ENCODE measurements at regions not wholly inside any gene's neighbourhood (a gene's known extent, or its start where the extent isn't known, plus 50 kb on each side); places are given as distances from the start of the nearest gene placed in this dataset.

- Histone ChIP-seq H3K4me1 (ENCODE audit: control insufficient read depth in 2 of 2, insufficient read depth in 2 of 2, low read length in 2 of 2) (no peaks in the 10 kb centered on the region), H3K27ac (ENCODE audit: low read depth in 1 of 2, low read length in 1 of 2) (no peak overlapping the region), H3K27me3 (ENCODE audit: control insufficient read depth in 2 of 2, insufficient read depth in 1 of 2, low read length in 1 of 2) (no peaks in the 10 kb centered on the region), H3K36me3 (ENCODE audit: control insufficient read depth in 2 of 2, insufficient read depth in 2 of 2, low read length in 1 of 2) (no peaks in the 10 kb centered on the region), H3K9me3 (ENCODE audit: control insufficient read depth in 2 of 2, insufficient read depth in 1 of 2, low read length in 1 of 2) (no peaks in the 10 kb centered on the region), H3K4me3 (ENCODE audit: low read length in 2 of 2) (no peak overlapping the region)
- 92% methylated on average over 3 of the region's 3 CpGs for WGBS
- DNase-seq (ENCODE audit: low read depth in 6 of 9, low spot score in 9 of 9): no peak
Observed at GRCh38 chr2:114038710-114039109, 148.8 kb downstream of the ACTR3 start.

DNA sequence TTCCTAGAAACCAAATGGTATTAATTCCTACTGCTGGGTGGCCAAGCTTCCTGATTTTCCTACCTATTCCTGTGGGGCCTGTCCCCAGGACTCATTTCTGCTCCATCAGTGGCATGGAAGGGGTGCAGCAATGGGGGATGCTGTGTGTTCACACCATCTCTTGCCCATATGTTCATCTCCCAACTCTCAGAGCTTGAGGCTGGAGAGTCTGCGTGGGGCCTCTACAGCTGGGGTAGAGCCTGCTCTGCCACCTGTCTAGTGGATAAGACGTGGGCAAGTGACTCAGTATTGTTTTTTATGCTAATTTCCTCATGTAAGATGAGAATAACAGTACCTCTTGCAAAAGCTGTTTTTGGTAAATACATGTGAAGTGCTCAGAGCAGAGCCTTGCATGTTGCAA is 149.8 kb downstream of the ACTR3 start:
- DNase-seq (ENCODE audit: low read depth in 6 of 9, low spot score in 9 of 9): no peak
- Histone ChIP-seq H3K27me3 (ENCODE audit: control insufficient read depth in 2 of 2, insufficient read depth in 1 of 2, low read length in 1 of 2) (no peaks in the 10 kb centered on the region), H3K4me1 (ENCODE audit: control insufficient read depth in 2 of 2, insufficient read depth in 2 of 2, low read length in 2 of 2) (no peaks in the 10 kb centered on the region), H3K9me3 (ENCODE audit: control insufficient read depth in 2 of 2, insufficient read depth in 1 of 2, low read length in 1 of 2) (no peaks in the 10 kb centered on the region), H3K27ac (ENCODE audit: low read depth in 1 of 2, low read length in 1 of 2) (no peak overlapping the region), H3K4me3 (ENCODE audit: low read length in 2 of 2) (no peak overlapping the region), H3K36me3 (ENCODE audit: control insufficient read depth in 2 of 2, insufficient read depth in 2 of 2, low read length in 1 of 2) (no peaks in the 10 kb centered on the region)
- 75% methylated on average over 2 of the region's 2 CpGs for WGBS

DNA sequence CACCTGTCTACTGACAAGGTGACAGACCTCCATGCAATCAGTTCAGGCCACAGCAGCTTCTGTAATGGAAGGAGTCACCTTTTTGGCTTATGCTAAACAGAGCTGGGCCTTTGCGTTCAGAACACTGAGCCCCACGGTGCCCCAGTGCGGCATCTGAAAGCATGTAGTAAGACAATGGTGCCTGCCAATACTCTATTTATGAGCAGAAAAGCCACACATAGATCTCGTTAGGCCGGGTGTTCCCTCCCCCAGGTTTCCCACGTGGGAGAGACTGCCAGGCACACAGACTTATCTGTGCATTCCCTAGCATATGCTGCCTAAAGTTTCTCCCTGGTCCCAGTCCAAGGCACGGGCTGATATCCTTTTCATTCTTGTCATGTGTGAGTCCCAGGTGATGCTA is 150.9 kb downstream of the ACTR3 start:
- Histone ChIP-seq H3K4me1 (ENCODE audit: control insufficient read depth in 2 of 2, insufficient read depth in 2 of 2, low read length in 2 of 2) (no peaks in the 10 kb centered on the region), H3K4me3 (ENCODE audit: low read length in 2 of 2) (no peak overlapping the region), H3K27me3 (ENCODE audit: control insufficient read depth in 2 of 2, insufficient read depth in 1 of 2, low read length in 1 of 2) (no peaks in the 10 kb centered on the region), H3K9me3 (ENCODE audit: control insufficient read depth in 2 of 2, insufficient read depth in 1 of 2, low read length in 1 of 2) (no peaks in the 10 kb centered on the region), H3K36me3 (ENCODE audit: control insufficient read depth in 2 of 2, insufficient read depth in 2 of 2, low read length in 1 of 2) (no peaks in the 10 kb centered on the region), H3K27ac (ENCODE audit: low read depth in 1 of 2, low read length in 1 of 2) (no peak overlapping the region)
- 84% methylated on average over 7 of the region's 7 CpGs for WGBS
- DNase-seq (ENCODE audit: low read depth in 6 of 9, low spot score in 9 of 9): no peak

GRCh38 chr2:114044985-114045384 is 155.1 kb downstream of the ACTR3 start:
- Histone ChIP-seq H3K27ac (ENCODE audit: low read depth in 1 of 2, low read length in 1 of 2) (no peak overlapping the region), H3K36me3 (ENCODE audit: control insufficient read depth in 2 of 2, insufficient read depth in 2 of 2, low read length in 1 of 2) (no peaks in the 10 kb centered on the region), H3K27me3 (ENCODE audit: control insufficient read depth in 2 of 2, insufficient read depth in 1 of 2, low read length in 1 of 2) (no peaks in the 10 kb centered on the region), H3K4me1 (ENCODE audit: control insufficient read depth in 2 of 2, insufficient read depth in 2 of 2, low read length in 2 of 2) (no peaks in the 10 kb centered on the region), H3K4me3 (ENCODE audit: low read length in 2 of 2) (no peak overlapping the region), H3K9me3 (ENCODE audit: control insufficient read depth in 2 of 2, insufficient read depth in 1 of 2, low read length in 1 of 2) (no peaks in the 10 kb centered on the region)
- no peak for DNase-seq (ENCODE audit: low read depth in 6 of 9, low spot score in 9 of 9)
- WGBS: 95% methylated on average over 5 of the region's 5 CpGs

- DNase-seq (ENCODE audit: low read depth in 6 of 9, low spot score in 9 of 9): no peak
- 95% methylated on average over 5 of the region's 5 CpGs for WGBS
- Histone ChIP-seq H3K27ac (ENCODE audit: low read depth in 1 of 2, low read length in 1 of 2) (no peak overlapping the region), H3K27me3 (ENCODE audit: control insufficient read depth in 2 of 2, insufficient read depth in 1 of 2, low read length in 1 of 2) (no peaks in the 10 kb centered on the region), H3K9me3 (ENCODE audit: control insufficient read depth in 2 of 2, insufficient read depth in 1 of 2, low read length in 1 of 2) (no peaks in the 10 kb centered on the region), H3K36me3 (ENCODE audit: control insufficient read depth in 2 of 2, insufficient read depth in 2 of 2, low read length in 1 of 2) (no peaks in the 10 kb centered on the region), H3K4me1 (ENCODE audit: control insufficient read depth in 2 of 2, insufficient read depth in 2 of 2, low read length in 2 of 2) (no peaks in the 10 kb centered on the region), H3K4me3 (ENCODE audit: low read length in 2 of 2) (no peak overlapping the region)
Observed at GRCh38 chr2:114046373-114046772, 156.5 kb downstream of the ACTR3 start.

- Histone ChIP-seq H3K36me3 (ENCODE audit: control insufficient read depth in 2 of 2, insufficient read depth in 2 of 2, low read length in 1 of 2) (no peaks in the 10 kb centered on the region), H3K27ac (ENCODE audit: low read depth in 1 of 2, low read length in 1 of 2) (no peak overlapping the region), H3K4me3 (ENCODE audit: low read length in 2 of 2) (no peak overlapping the region), H3K9me3 (ENCODE audit: control insufficient read depth in 2 of 2, insufficient read depth in 1 of 2, low read length in 1 of 2) (no peaks in the 10 kb centered on the region), H3K27me3 (ENCODE audit: control insufficient read depth in 2 of 2, insufficient read depth in 1 of 2, low read length in 1 of 2) (no peaks in the 10 kb centered on the region), H3K4me1 (ENCODE audit: control insufficient read depth in 2 of 2, insufficient read depth in 2 of 2, low read length in 2 of 2) (no peaks in the 10 kb centered on the region)
- no peak for DNase-seq (ENCODE audit: low read depth in 6 of 9, low spot score in 9 of 9)
- WGBS: 89% methylated on average over 3 of the region's 3 CpGs
Observed at GRCh38 chr2:114046866-114047435, 157.1 kb downstream of the ACTR3 start.

GRCh38 chr2:114049280-114049679 is 159.4 kb downstream of the ACTR3 start:
- H3K4me1 ChIP-seq (ENCODE audit: control insufficient read depth in 2 of 2, insufficient read depth in 2 of 2, low read length in 2 of 2): no peaks in the 10 kb centered on the region
- H3K36me3 ChIP-seq (ENCODE audit: control insufficient read depth in 2 of 2, insufficient read depth in 2 of 2, low read length in 1 of 2): no peaks in the 10 kb centered on the region
- no peaks in the 10 kb centered on the region for H3K27me3 ChIP-seq (ENCODE audit: control insufficient read depth in 2 of 2, insufficient read depth in 1 of 2, low read length in 1 of 2)
- WGBS: 89% methylated on average over 4 of the region's 4 CpGs
- no peaks in the 10 kb centered on the region for H3K9me3 ChIP-seq (ENCODE audit: control insufficient read depth in 2 of 2, insufficient read depth in 1 of 2, low read length in 1 of 2)
- no peak for DNase-seq (ENCODE audit: low read depth in 6 of 9, low spot score in 9 of 9)
- H3K27ac ChIP-seq (ENCODE audit: low read depth in 1 of 2, low read length in 1 of 2): no peak overlapping the region
- no peak overlapping the region for H3K4me3 ChIP-seq (ENCODE audit: low read length in 2 of 2)

DNA sequence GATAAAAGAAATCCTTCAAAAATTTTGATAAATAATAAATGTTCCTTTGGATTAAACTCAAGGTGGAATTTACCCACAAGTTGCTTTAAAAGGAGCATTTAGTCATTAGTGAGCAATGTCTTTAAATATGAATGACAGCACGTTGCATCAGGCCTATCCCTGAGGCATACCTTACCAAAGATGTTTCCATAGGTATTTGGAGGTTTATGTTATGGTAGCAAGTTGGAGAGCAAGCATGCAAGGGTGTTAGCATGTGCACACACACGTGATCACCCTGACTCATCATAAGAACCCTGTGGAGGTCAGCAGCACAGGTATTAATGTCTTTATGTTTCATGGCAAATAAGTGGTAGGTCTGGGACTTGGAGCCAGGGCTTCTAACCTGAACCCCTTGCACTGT is 159.9 kb downstream of the ACTR3 start:
- Histone ChIP-seq H3K27me3 (ENCODE audit: control insufficient read depth in 2 of 2, insufficient read depth in 1 of 2, low read length in 1 of 2) (no peaks in the 10 kb centered on the region), H3K4me1 (ENCODE audit: control insufficient read depth in 2 of 2, insufficient read depth in 2 of 2, low read length in 2 of 2) (no peaks in the 10 kb centered on the region), H3K9me3 (ENCODE audit: control insufficient read depth in 2 of 2, insufficient read depth in 1 of 2, low read length in 1 of 2) (no peaks in the 10 kb centered on the region), H3K4me3 (ENCODE audit: low read length in 2 of 2) (no peak overlapping the region), H3K27ac (ENCODE audit: low read depth in 1 of 2, low read length in 1 of 2) (no peak overlapping the region), H3K36me3 (ENCODE audit: control insufficient read depth in 2 of 2, insufficient read depth in 2 of 2, low read length in 1 of 2) (no peaks in the 10 kb centered on the region)
- DNase-seq (ENCODE audit: low read depth in 6 of 9, low spot score in 9 of 9): no peak
- WGBS: 75% methylated on average over 2 of the region's 2 CpGs

- 90% methylated on average over 6 of the region's 6 CpGs for WGBS
- no peaks in the 10 kb centered on the region for H3K27me3 ChIP-seq (ENCODE audit: control insufficient read depth in 2 of 2, insufficient read depth in 1 of 2, low read length in 1 of 2)
- H3K4me1 ChIP-seq (ENCODE audit: control insufficient read depth in 2 of 2, insufficient read depth in 2 of 2, low read length in 2 of 2): no peaks in the 10 kb centered on the region
- H3K27ac ChIP-seq (ENCODE audit: low read depth in 1 of 2, low read length in 1 of 2): no peak overlapping the region
- H3K9me3 ChIP-seq (ENCODE audit: control insufficient read depth in 2 of 2, insufficient read depth in 1 of 2, low read length in 1 of 2): no peaks in the 10 kb centered on the region
- no peak for DNase-seq (ENCODE audit: low read depth in 6 of 9, low spot score in 9 of 9)
- H3K4me3 ChIP-seq (ENCODE audit: low read length in 2 of 2): no peak overlapping the region
- no peaks in the 10 kb centered on the region for H3K36me3 ChIP-seq (ENCODE audit: control insufficient read depth in 2 of 2, insufficient read depth in 2 of 2, low read length in 1 of 2)
Observed at GRCh38 chr2:114056294-114057143, 166.6 kb downstream of the ACTR3 start.

All from thymus (tissue), 11 donors.